Choroid plexus epithelial cell (primary cell): ENCODE measurements at regions not wholly inside any gene's neighbourhood (a gene's known extent, or its start where the extent isn't known, plus 50 kb on each side); places are given as distances from the start of the nearest gene placed in this dataset.
"Not testable (repeated sequence)": the region's sequence is repeated elsewhere in the genome, so short reads cannot be mapped to it uniquely, and the experiment has no call there.

Experiments used
- DNase-seq: peaks from one replicate; pipeline ENCODE4 v3.0.0-alpha.2; 2010; ENCODE audit warnings: low read depth
- H3K4me3 ChIP-seq: 2 replicates; pipeline ENCODE4 v1.5.1; 2011; ENCODE audit warnings: low read depth, mild to moderate bottlenecking, control low read depth, low read length, moderate library complexity
- CTCF ChIP-seq: conservative IDR thresholded peaks from 2 replicates; pipeline ENCODE4 v1.5.1; 2011; ENCODE audit warnings: low read depth, mild to moderate bottlenecking, control low read depth, inconsistent platforms, low read length, moderate library complexity

DNA sequence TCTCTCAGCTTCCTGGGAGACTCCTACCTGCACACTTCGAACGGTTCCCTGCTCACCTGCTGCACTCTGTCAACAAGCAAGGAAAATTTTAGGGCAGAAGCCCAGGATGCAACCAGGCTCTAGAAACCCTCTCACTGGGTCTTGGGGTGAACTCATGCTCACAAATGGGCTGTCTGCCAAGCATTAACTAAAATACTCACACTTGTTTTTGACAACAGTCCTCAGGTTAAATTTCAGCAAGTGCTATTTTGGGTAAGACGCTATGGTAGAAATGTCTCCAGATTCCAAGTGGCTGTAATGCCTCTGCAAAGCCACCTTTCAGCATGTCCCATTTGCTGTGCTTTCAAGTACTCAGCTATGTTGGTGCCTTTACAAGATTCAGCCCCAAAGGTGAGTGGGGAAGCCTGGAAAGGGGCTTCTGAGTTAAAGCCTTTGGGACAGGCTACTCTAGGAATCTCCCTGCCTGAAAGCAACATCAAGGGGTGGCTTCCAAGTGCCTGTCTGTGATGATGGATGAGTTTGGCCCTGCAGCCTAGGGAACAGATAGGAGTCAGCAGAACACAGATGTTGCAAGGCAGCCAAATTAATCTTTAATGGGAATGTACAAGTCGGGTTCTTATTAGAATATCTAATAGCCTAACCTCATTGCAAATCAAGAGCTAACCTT, 211.9 kb upstream of the SPAG17 start:
- no peak overlapping the region for H3K4me3 ChIP-seq
- no peak for DNase-seq
- no peak for TF ChIP-seq CTCF

GRCh38 chr1:118396279-118396678, 211.3 kb upstream of the SPAG17 start:
- H3K4me3 ChIP-seq, result no peak overlapping the region
- no peak for TF ChIP-seq CTCF
- no peak for DNase-seq

DNA sequence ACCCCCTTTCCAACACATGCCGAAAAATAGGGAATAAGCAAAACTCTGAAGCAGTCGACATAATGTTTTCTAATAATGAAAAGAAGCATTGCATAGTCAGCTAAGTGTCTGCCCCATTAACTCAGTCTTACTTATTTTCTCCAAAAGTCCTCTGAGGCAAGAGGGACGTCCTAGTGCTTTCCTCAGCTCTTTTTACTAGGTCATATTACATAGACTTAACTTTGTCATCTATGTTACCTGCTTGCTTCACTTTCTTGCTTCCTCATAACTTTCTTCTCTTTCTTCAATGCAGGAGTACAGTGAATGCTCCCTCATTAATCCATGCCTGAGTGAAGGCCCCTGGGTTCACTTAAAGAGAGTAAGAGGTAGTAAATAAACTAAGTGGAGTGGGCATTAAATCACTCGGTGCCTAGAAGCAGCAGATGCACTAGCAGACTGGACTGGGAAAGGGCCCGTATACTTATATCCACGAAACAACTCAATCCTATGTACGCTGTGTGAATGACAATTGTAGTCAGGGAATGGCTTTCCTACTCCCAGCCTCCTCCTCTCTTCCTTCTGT, 210.5 kb upstream of the SPAG17 start:
- H3K4me3 ChIP-seq, result no peak overlapping the region
- no peak for DNase-seq
- TF ChIP-seq CTCF, result no peak

DNA sequence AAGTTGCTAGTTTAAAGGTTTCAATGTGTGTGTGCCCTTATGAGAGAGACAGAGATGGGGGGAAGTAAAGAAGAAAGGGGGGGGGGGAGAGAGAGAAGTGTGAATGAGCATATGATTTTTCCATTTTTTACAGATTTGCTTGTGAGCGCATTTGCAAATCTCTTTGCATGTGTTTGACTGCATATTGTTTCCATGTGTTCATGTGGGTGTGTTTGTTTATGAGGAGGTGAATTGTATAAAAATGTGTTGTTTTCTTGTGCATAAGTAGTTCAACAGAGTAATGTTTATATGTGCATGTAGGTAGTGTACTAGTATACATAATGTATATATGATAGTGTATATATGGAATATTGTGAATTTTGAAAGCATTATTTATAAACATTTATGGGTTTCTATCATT, 205.9 kb upstream of the SPAG17 start:
- TF ChIP-seq CTCF, result no peak
- no peak overlapping the region for H3K4me3 ChIP-seq
- DNase-seq, result no peak

GRCh38 chr1:118388301-118388959, 203.4 kb upstream of the SPAG17 start:
- no peak overlapping the region for H3K4me3 ChIP-seq
- no peak for TF ChIP-seq CTCF
- DNase-seq, result no peak

GRCh38 chr1:118381197-118381869, 196.3 kb upstream of the SPAG17 start:
- TF ChIP-seq CTCF, result no peak
- H3K4me3 ChIP-seq, result no peak overlapping the region
- DNase-seq, result no peak

DNA sequence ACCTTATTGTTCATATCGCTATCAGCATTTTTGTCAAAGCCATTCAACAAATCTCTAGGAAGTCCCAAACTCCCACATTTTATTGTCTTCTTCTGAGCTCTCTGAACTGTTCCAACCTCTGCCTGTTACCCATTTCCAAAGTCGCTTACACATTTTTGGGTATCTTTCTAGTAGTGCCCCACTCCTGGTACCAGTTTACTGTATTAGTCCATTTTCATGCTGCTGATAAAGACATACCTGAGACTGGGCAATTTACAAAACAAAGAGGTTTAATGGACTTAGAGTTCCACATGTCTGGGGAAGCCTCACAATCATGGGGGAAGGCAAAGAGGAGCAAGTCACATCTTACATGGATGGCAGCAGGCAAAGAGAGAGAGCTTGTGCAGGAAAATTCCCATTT, 192.2 kb upstream of the SPAG17 start:
- not testable (repeated sequence) for DNase-seq

More for the DNA sequence above, 192.2 kb upstream of the SPAG17 start:
- not testable (repeated sequence) for H3K4me3 ChIP-seq
